ENCODE measurements at regions not wholly inside any gene's neighbourhood (a gene's known extent, or its start where the extent isn't known, plus 50 kb on each side); places are given as distances from the start of the nearest gene placed in this dataset.

GRCh38 chr10:113423981-113424721, 128.7 kb upstream of the HABP2 start:
- DNase-seq, result no peak

GRCh38 chr10:113425008-113425407, 127.8 kb upstream of the HABP2 start:
- no peak for DNase-seq

- no peak for DNase-seq
Measured at GRCh38 chr10:113425541-113425951, 127.3 kb upstream of the HABP2 start.

GRCh38 chr10:113426181-113426877, 126.5 kb upstream of the HABP2 start:
- no peak for DNase-seq

- no peak for DNase-seq
Measured at GRCh38 chr10:113427236-113427735, 125.6 kb upstream of the HABP2 start.

GRCh38 chr10:113427811-113428558, 124.9 kb upstream of the HABP2 start:
- no peak for DNase-seq

- DNase-seq, result no peak
Measured at GRCh38 chr10:113430634-113431397, 122.0 kb upstream of the HABP2 start.

GRCh38 chr10:113431398-113432160, 121.3 kb upstream of the HABP2 start:
- DNase-seq, result no peak

GRCh38 chr10:113433711-113434110, 119.1 kb upstream of the HABP2 start:
- no peak for DNase-seq

- no peak for DNase-seq
Measured at GRCh38 chr10:113434315-113434714, 118.5 kb upstream of the HABP2 start.

- DNase-seq, result no peak
Measured at GRCh38 chr10:113434950-113435349, 117.9 kb upstream of the HABP2 start.

- DNase-seq, result no peak
Measured at GRCh38 chr10:113435881-113436280, 117.0 kb upstream of the HABP2 start.

- no peak for DNase-seq
Measured at GRCh38 chr10:113436851-113437250, 116.0 kb upstream of the HABP2 start.

- no peak for DNase-seq
Measured at GRCh38 chr10:113438652-113439051, 114.2 kb upstream of the HABP2 start.

GRCh38 chr10:113441220-113441619, 111.6 kb upstream of the HABP2 start:
- no peak for DNase-seq

- no peak for DNase-seq
Measured at GRCh38 chr10:113441686-113442270, 111.1 kb upstream of the HABP2 start.

- DNase-seq, result no peak
Measured at GRCh38 chr10:113442336-113442735, 110.5 kb upstream of the HABP2 start.

GRCh38 chr10:113443141-113443925, 109.5 kb upstream of the HABP2 start:
- DNase-seq, result no peak

GRCh38 chr10:113444766-113445365, 108.0 kb upstream of the HABP2 start:
- DNase-seq, result no peak

GRCh38 chr10:113445736-113446135, 107.1 kb upstream of the HABP2 start:
- DNase-seq, result no peak
